ENCODE measurements at regions not wholly inside any gene's neighbourhood (a gene's known extent, or its start where the extent isn't known, plus 50 kb on each side); places are given as distances from the start of the nearest gene placed in this dataset.

DNA sequence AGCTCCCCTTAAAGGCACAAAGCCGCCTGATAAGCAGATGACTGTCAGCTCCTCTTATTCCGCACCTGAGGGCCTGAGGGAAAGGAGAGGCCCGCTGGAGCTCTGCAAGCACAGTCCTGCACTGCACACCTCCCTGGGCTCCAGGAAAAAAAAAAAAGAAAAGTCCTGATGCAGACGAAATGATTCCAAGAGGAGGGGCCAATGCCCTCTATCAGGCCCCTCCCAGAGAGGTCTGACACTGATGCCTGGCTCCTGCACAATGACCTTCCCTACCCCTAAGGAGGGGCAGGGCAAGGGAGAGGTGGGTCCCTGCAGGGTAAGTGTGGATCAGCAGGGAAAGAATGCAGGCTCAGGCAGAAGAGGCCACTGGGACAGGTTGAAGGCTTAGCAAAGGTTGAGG lies 572.7 kb downstream of the SOX6 start:
- H3K27ac Mint-ChIP-seq, result peak overlapping the region; percentile 54
- no peaks in the 10 kb centered on the region for H3K27me3 Mint-ChIP-seq
- TF ChIP-seq, protein P1, sequence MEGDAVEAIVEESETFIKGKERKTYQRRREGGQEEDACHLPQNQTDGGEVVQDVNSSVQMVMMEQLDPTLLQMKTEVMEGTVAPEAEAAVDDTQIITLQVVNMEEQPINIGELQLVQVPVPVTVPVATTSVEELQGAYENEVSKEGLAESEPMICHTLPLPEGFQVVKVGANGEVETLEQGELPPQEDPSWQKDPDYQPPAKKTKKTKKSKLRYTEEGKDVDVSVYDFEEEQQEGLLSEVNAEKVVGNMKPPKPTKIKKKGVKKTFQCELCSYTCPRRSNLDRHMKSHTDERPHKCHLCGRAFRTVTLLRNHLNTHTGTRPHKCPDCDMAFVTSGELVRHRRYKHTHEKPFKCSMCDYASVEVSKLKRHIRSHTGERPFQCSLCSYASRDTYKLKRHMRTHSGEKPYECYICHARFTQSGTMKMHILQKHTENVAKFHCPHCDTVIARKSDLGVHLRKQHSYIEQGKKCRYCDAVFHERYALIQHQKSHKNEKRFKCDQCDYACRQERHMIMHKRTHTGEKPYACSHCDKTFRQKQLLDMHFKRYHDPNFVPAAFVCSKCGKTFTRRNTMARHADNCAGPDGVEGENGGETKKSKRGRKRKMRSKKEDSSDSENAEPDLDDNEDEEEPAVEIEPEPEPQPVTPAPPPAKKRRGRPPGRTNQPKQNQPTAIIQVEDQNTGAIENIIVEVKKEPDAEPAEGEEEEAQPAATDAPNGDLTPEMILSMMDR (conservative IDR thresholded peaks at IDR 0.05), result no peak
- H3K9me3 Mint-ChIP-seq, result no peaks in the 10 kb centered on the region
- DNase-seq (ENCODE audit: extremely low spot score, unreplicated experiment), result no peak
- H3K4me1 Mint-ChIP-seq (ENCODE audit: unreplicated experiment), result peaks cover 17% of the 10 kb centered on the region
- H3K36me3 Mint-ChIP-seq, result no peaks in the 10 kb centered on the region
- no peak overlapping the region for H3K4me3 Mint-ChIP-seq

DNA sequence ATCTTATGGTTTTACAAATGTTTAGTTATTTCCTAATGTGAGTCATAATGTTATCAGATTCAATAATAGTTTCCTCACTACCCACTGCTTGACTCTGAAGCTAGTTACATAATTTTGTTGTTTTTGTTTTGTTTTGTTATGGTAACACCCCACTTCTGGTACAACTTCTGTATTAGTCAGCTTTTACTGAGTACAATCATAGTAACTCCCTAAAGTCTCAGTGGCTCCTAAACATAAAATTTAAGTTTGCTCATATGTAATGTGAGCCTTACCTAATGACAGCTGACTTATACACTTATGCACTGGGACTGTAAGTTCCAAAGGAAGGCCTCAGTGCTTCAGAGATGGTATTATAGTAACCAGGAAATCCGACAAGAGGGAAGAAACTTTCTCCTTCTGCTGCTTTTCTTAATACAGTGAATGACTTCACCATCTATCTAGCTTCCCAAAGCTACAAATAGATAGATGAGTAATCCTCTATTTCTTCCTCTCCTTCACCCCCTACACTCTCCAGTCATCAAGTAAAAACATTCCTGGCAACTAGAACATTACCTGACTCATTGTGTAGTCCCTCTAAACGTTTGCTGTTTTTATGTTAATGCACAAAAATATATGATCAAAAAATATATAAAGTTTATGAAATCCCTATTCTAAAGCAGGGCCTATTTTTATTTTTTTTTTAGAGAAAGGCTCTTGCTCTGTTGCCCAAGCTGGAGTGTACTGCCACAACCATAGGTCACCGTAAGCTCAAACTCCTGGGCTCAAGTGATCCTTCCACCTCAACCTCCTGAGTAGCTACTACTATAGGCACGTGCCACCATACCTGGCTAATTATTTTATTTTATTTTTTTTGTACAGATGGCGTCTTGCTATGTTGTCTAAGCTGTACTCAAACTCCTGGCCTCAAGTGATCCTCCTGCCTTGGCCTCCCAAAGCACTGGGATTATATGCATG lies 563.0 kb downstream of the SOX6 start:
- Mint-ChIP-seq H3K27ac (no peak overlapping the region), H3K4me1 (ENCODE audit: unreplicated experiment) (no peaks in the 10 kb centered on the region), H3K4me3 (no peak overlapping the region), H3K9me3 (peaks cover 7% of the 10 kb centered on the region), H3K27me3 (no peaks in the 10 kb centered on the region), H3K36me3 (no peaks in the 10 kb centered on the region)
- TF ChIP-seq, protein P1 (conservative IDR thresholded peaks at IDR 0.05), result no peak
- DNase-seq (ENCODE audit: extremely low spot score, unreplicated experiment), result no peak

DNA sequence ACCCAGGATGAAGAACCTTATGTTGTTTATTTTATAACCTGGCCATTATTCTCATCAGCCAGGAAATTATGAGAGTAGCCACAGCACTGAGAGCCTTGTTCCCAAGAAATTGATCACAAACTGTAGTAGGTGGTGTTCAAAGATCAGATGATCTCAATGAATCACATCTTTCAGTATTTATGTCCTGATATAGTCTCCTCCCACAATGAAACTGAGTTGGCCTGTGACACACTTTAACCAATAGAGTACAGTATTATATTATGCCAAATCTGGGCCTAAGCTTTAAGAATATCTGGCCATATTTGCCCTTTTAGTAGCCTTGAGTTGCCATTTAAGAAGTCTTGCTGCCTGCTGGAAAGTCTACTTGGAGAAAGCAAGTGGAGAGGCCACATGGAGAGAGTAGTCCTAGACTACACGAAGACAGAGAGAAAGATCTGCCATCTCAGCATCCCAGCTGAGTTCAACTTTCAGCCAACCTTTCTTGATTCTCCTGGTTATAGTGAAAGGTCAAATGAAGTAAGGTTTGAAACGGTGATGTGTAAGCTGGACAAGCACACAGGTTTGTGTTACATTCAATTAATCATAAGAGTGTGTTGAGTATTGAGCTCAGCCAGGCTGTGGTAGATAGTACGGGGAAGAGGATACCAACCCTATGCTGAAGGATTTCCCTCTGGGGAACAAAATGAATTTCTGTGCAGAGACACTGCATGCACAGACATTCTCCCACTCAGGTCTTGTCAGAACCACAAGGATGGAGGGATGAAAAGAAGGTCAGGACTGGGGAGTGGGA lies 561.8 kb downstream of the SOX6 start:
- H3K9me3 Mint-ChIP-seq, result peaks cover 7% of the 10 kb centered on the region
- no peaks in the 10 kb centered on the region for H3K27me3 Mint-ChIP-seq
- peaks cover 3% of the 10 kb centered on the region for H3K4me1 Mint-ChIP-seq (ENCODE audit: unreplicated experiment)
- DNase-seq (ENCODE audit: extremely low spot score, unreplicated experiment), result no peak
- H3K4me3 Mint-ChIP-seq, result no peak overlapping the region
- TF ChIP-seq, protein P1 (conservative IDR thresholded peaks at IDR 0.05), result no peak
- H3K27ac Mint-ChIP-seq, result no peak overlapping the region
- H3K36me3 Mint-ChIP-seq, result no peaks in the 10 kb centered on the region

DNA sequence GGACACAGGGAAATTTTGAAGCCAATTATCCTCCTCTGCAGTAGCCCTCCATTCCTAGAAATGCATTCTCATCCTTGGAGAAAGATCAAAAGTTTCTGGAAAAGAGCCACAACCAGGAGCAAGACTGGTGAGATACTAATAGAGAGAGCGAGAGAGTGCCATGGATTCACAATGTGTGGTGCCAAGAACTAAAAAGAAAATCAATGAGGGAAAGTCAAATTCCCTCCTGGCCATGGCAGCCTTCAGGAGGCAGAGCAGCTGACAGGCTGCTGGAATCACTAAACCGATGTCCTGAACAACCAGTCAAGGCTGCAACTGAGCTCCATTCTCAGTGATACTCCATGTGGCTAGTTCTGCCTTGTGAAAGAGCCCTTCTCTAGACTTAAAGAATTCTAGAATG lies 561.0 kb downstream of the SOX6 start:
- H3K4me3 Mint-ChIP-seq, result no peak overlapping the region
- no peaks in the 10 kb centered on the region for H3K36me3 Mint-ChIP-seq
- TF ChIP-seq, protein P1 (conservative IDR thresholded peaks at IDR 0.05), result no peak
- no peaks in the 10 kb centered on the region for H3K27me3 Mint-ChIP-seq
- no peak for DNase-seq (ENCODE audit: extremely low spot score, unreplicated experiment)
- H3K27ac Mint-ChIP-seq, result no peak overlapping the region
- peaks cover 7% of the 10 kb centered on the region for H3K9me3 Mint-ChIP-seq
- H3K4me1 Mint-ChIP-seq (ENCODE audit: unreplicated experiment), result peaks cover 3% of the 10 kb centered on the region

DNA sequence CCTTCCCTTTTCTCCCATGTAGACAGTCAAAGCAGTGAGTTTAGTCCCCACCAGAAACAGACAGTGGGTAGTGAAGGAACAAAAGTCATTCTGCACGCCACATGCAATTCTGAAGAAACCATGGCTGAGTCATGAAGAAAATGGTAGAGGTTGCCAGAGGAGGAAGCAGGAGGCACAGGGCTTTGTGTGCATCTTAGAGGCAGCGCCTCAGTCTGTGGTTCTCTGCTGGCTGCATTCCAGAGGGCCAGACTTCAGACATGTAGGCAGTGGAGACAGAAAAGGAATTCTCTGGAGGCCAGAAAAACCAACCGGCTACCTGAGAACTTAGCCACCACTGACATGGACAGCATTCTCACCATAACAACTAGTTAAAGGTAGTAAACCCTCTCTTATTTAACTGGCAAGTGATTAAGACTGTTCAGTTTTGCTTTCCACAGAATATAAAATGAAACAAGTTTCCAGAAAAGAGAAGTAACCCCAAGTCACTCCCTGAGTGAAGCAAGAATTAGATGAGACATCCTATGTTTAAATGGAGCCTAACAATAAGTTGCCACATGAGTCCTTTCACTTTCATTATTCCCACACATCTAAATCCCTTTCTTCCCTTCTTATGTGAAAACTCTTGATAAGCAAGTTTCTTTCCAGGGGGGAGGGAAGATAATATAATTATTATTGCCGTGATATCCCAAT lies 556.1 kb downstream of the SOX6 start:
- H3K9me3 Mint-ChIP-seq, result no peaks in the 10 kb centered on the region
- H3K36me3 Mint-ChIP-seq, result no peaks in the 10 kb centered on the region
- peaks cover 3% of the 10 kb centered on the region for H3K4me1 Mint-ChIP-seq (ENCODE audit: unreplicated experiment)
- TF ChIP-seq, protein P1 (conservative IDR thresholded peaks at IDR 0.05), result no peak
- DNase-seq (ENCODE audit: extremely low spot score, unreplicated experiment), result no peak
- H3K4me3 Mint-ChIP-seq, result no peak overlapping the region
- H3K27me3 Mint-ChIP-seq, result no peaks in the 10 kb centered on the region
- H3K27ac Mint-ChIP-seq, result no peak overlapping the region

Measured in type B pancreatic cell (in vitro differentiated cells).